AG09319 (cell line): ENCODE measurements at regions not wholly inside any gene's neighbourhood (a gene's known extent, or its start where the extent isn't known, plus 50 kb on each side); places are given as distances from the start of the nearest gene placed in this dataset.

Experiments used
- DNase-seq: peaks from one replicate; pipeline ENCODE4 v3.0.0-alpha.2; 2010; ENCODE audit warnings: low read depth; ENCODE audit errors: extremely low read depth
- CTCF ChIP-seq: IDR thresholded peaks from 2 replicates; pipeline ENCODE4 v1.5.1; 2011; ENCODE audit warnings: low read depth, mild to moderate bottlenecking, inconsistent platforms, low read length, moderate library complexity

- no peak for TF ChIP-seq CTCF
Measured at GRCh38 chrX:42117318-42117717, 194.0 kb upstream of the CASK start.

GRCh38 chrX:42109428-42109827, 186.1 kb upstream of the CASK start:
- no peak for DNase-seq
- TF ChIP-seq CTCF: no peak

More at GRCh38 chrX:42117318-42117717, 194.0 kb upstream of the CASK start:
- no peak for DNase-seq

GRCh38 chrX:42107495-42108488, 184.4 kb upstream of the CASK start:
- no peak for TF ChIP-seq CTCF
- DNase-seq: no peak

- no peak for TF ChIP-seq CTCF
- no peak for DNase-seq
Measured at GRCh38 chrX:42106556-42106955, 183.2 kb upstream of the CASK start.

GRCh38 chrX:42102586-42103282, 179.4 kb upstream of the CASK start:
- DNase-seq: no peak
- no peak for TF ChIP-seq CTCF

GRCh38 chrX:42098900-42099299, 175.5 kb upstream of the CASK start:
- no peak for TF ChIP-seq CTCF
- no peak for DNase-seq

GRCh38 chrX:42097486-42097885, 174.1 kb upstream of the CASK start:
- no peak for TF ChIP-seq CTCF

More at GRCh38 chrX:42097486-42097885, 174.1 kb upstream of the CASK start:
- DNase-seq: no peak
